Esophagus muscularis mucosa (tissue), 4 donors: ENCODE measurements at regions not wholly inside any gene's neighbourhood (a gene's known extent, or its start where the extent isn't known, plus 50 kb on each side); places are given as distances from the start of the nearest gene placed in this dataset.

Experiments used
- DNase-seq: peaks from one replicate; pipeline ENCODE4 v3.0.0-alpha.2; 2017; ENCODE audit errors: extremely low spot score
- H3K27ac ChIP-seq, 4 donors: fragments of 200-600 bp; sonication (generic); replicated peaks in 1 of 4; 1 replicate in 3 of 4; 2 replicates in 1 of 4; pipeline ENCODE4 v1.5.1; 2016 to 2019; ENCODE audit warnings: mild to moderate bottlenecking in 1 of 4
- H3K27me3 ChIP-seq, 4 donors: fragments of 200-600 bp; sonication (generic); one replicate each; pipeline versions ENCODE4 v1.5.1 to v1.6.0; 2016 to 2019
- H3K36me3 ChIP-seq, 4 donors: fragments of 200-600 bp; sonication (generic); one replicate each; pipeline ENCODE4 v1.5.1; 2016 to 2019
- H3K4me1 ChIP-seq, 4 donors: fragments of 200-600 bp; sonication (generic); one replicate each; pipeline ENCODE4 v1.5.1; 2016 to 2019
- H3K4me3 ChIP-seq, 4 donors: fragments of 200-600 bp; sonication (generic); 1 replicate in 2 of 4; 2 replicates in 2 of 4; pipeline ENCODE4 v1.5.1; 2016 to 2019; ENCODE audit warnings: mild to moderate bottlenecking in 4 of 4, moderate library complexity in 1 of 4
- H3K9me3 ChIP-seq, 4 donors: fragments of 200-600 bp; sonication (generic); 1 replicate in 3 of 4; 2 replicates in 1 of 4; pipeline ENCODE4 v1.5.1; 2016 to 2019
- CTCF ChIP-seq, 3 experiments: fragments of 200-600 bp in 2 of 3; fragments of 450-650 bp in 1 of 3; sonication (generic) in 2 of 3; IDR thresholded peaks; one replicate each; pipeline ENCODE4 v1.5.1; 2017 to 2019; ENCODE audit warnings: antibody characterized with exemption in 3 of 3, mild to moderate bottlenecking in 2 of 3, moderate library complexity in 1 of 3
- EP300 ChIP-seq: sonication (generic); formaldehyde crosslinking; IDR thresholded peaks from one replicate; pipeline ENCODE4 v1.6.1; 2017; ENCODE audit warnings: antibody characterized with exemption
- POLR2A ChIP-seq: fragments of 450-650 bp; IDR thresholded peaks from one replicate; pipeline ENCODE4 v1.6.1; 2017; ENCODE audit warnings: antibody characterized with exemption, moderate library complexity, mild to moderate bottlenecking, low read depth
- POLR2AphosphoS5 ChIP-seq, 2 donors: sonication (generic); formaldehyde crosslinking; IDR thresholded peaks; one replicate each; pipeline ENCODE4 v1.6.1; 2017; ENCODE audit warnings: antibody characterized with exemption in 2 of 2
- WGBS: methylation state at CpG from one replicate; pipeline ENCODE4 v1.1.5; 2018; 5-methylcytosine and 5-hydroxymethylcytosine counted together
- intact Hi-C: fragments of 100-400 bp; cut with DNase I; formaldehyde crosslinking; loops from one replicate; pipeline ENCODE4 v1.15.1; 2023

GRCh38 chr10:130655313-130656186 lies 519.4 kb downstream of the GLRX3 start:
- intact Hi-C loops, result no loop called here
- no peak for TF ChIP-seq POLR2A
- TF ChIP-seq CTCF (IDR thresholded peaks at IDR 0.05), result no peak
- TF ChIP-seq POLR2AphosphoS5 (IDR thresholded peaks at IDR 0.05), result no peak
- TF ChIP-seq EP300, result no peak
- WGBS, result 77% methylated on average over 20 of the region's 31 CpGs

GRCh38 chr10:130656187-130656575 lies 520.0 kb downstream of the GLRX3 start:
- no peaks in the 10 kb centered on the region for H3K9me3 ChIP-seq
- no peak overlapping the region for H3K27ac ChIP-seq
- no peak overlapping the region for H3K4me3 ChIP-seq
- intact Hi-C loops, result no loop called here
- peaks cover 0 to 11% (median 0%) of the 10 kb centered on the region in 4 donors for H3K27me3 ChIP-seq
- H3K36me3 ChIP-seq, result no peaks in the 10 kb centered on the region
- TF ChIP-seq POLR2AphosphoS5 (IDR thresholded peaks at IDR 0.05), result no peak
- TF ChIP-seq POLR2A, result no peak
- TF ChIP-seq EP300, result no peak
- TF ChIP-seq CTCF (IDR thresholded peaks at IDR 0.05), result no peak
- DNase-seq, result no peak
- no peaks in the 10 kb centered on the region for H3K4me1 ChIP-seq
- 17% methylated on average over 9 of the region's 14 CpGs for WGBS

More at GRCh38 chr10:130655313-130656186, 519.4 kb downstream of the GLRX3 start:
- Histone ChIP-seq H3K9me3 (no peaks in the 10 kb centered on the region), H3K27ac (no peak overlapping the region), H3K36me3 (no peaks in the 10 kb centered on the region), H3K4me3 (no peak overlapping the region), H3K27me3 (peaks cover 0 to 11% (median 0%) of the 10 kb centered on the region in 4 donors), H3K4me1 (no peaks in the 10 kb centered on the region)
- DNase-seq, result no peak

GRCh38 chr10:130656582-130657133 lies 520.5 kb downstream of the GLRX3 start:
- Histone ChIP-seq H3K36me3 (no peaks in the 10 kb centered on the region), H3K9me3 (no peaks in the 10 kb centered on the region), H3K27ac (no peak overlapping the region), H3K27me3 (peaks cover 0 to 11% (median 0%) of the 10 kb centered on the region in 4 donors), H3K4me3 (no peak overlapping the region), H3K4me1 (no peaks in the 10 kb centered on the region)
- DNase-seq, result no peak
- intact Hi-C loops, result no loop called here
- WGBS, result 72% methylated on average over 2 of the region's 15 CpGs
- no peak for TF ChIP-seq EP300
- no peak for TF ChIP-seq CTCF (IDR thresholded peaks at IDR 0.05)
- TF ChIP-seq POLR2A, result no peak

- Histone ChIP-seq H3K4me1 (no peaks in the 10 kb centered on the region), H3K27me3 (peaks cover 0 to 11% (median 0%) of the 10 kb centered on the region in 4 donors), H3K36me3 (no peaks in the 10 kb centered on the region), H3K9me3 (no peaks in the 10 kb centered on the region), H3K4me3 (no peak overlapping the region), H3K27ac (no peak overlapping the region)
- intact Hi-C loops, result no loop called here
- DNase-seq, result no peak
- 86% methylated on average over 8 of the region's 9 CpGs for WGBS
- TF ChIP-seq POLR2AphosphoS5 (IDR thresholded peaks at IDR 0.05) (no peak), CTCF (IDR thresholded peaks at IDR 0.05) (no peak), EP300 (no peak), POLR2A (no peak)
These were observed 522.6 kb downstream of the GLRX3 start for GRCh38 chr10:130658687-130659290.
